DMS153 (cell line): ENCODE measurements at regions not wholly inside any gene's neighbourhood (a gene's known extent, or its start where the extent isn't known, plus 50 kb on each side); places are given as distances from the start of the nearest gene placed in this dataset.

Experiments used
- DNase-seq: peaks from one replicate; lab custom pipeline; 2025; lab: John Stamatoyannopoulos, UW

GRCh38 chr2:217117523-217117922 is 257.7 kb upstream of the TNP1 start:
- DNase-seq: no peak

- DNase-seq: no peak
Observed at GRCh38 chr2:217116610-217117009, 256.7 kb upstream of the TNP1 start.

GRCh38 chr2:217114117-217114516 is 254.3 kb upstream of the TNP1 start:
- DNase-seq: no peak

GRCh38 chr2:217113491-217113890 is 253.6 kb upstream of the TNP1 start:
- DNase-seq: no peak

GRCh38 chr2:217110550-217110949 is 250.7 kb upstream of the TNP1 start:
- no peak for DNase-seq

GRCh38 chr2:217108575-217109027 is 248.7 kb upstream of the TNP1 start:
- DNase-seq: no peak

GRCh38 chr2:217108086-217108485 is 248.2 kb upstream of the TNP1 start:
- no peak for DNase-seq

GRCh38 chr2:217107480-217107879 is 247.6 kb upstream of the TNP1 start:
- DNase-seq: no peak

GRCh38 chr2:217106650-217107014 is 246.8 kb upstream of the TNP1 start:
- DNase-seq: no peak

- no peak for DNase-seq
Observed at GRCh38 chr2:217105733-217106649, 246.1 kb upstream of the TNP1 start.

- no peak for DNase-seq
Observed at GRCh38 chr2:217103752-217104545, 244.1 kb upstream of the TNP1 start.

- no peak for DNase-seq
Observed at GRCh38 chr2:217102956-217103355, 243.1 kb upstream of the TNP1 start.

- no peak for DNase-seq
Observed at GRCh38 chr2:217101972-217102371, 242.1 kb upstream of the TNP1 start.

GRCh38 chr2:217099561-217099960 is 239.7 kb upstream of the TNP1 start:
- peak; percentile 35 for DNase-seq

- DNase-seq: no peak
Observed at GRCh38 chr2:217098435-217098834, 238.6 kb upstream of the TNP1 start.

- no peak for DNase-seq
Observed at GRCh38 chr2:217097346-217097745, 237.5 kb upstream of the TNP1 start.

- DNase-seq: no peak
Observed at GRCh38 chr2:217096474-217097225, 236.8 kb upstream of the TNP1 start.

- no peak for DNase-seq
Observed at GRCh38 chr2:217095511-217096205, 235.8 kb upstream of the TNP1 start.

- DNase-seq: no peak
Observed at GRCh38 chr2:217092710-217093379, 233.0 kb upstream of the TNP1 start.

GRCh38 chr2:217091531-217091930 is 231.7 kb upstream of the TNP1 start:
- no peak for DNase-seq

GRCh38 chr2:217090884-217091283 is 231.0 kb upstream of the TNP1 start:
- no peak for DNase-seq
